Muscle of arm (tissue), 1 donor: ENCODE measurements at regions not wholly inside any gene's neighbourhood (a gene's known extent, or its start where the extent isn't known, plus 50 kb on each side); places are given as distances from the start of the nearest gene placed in this dataset.
A peak's percentile ranks its signal among the peaks of the same experiment; 100 is the strongest.
"Not testable (repeated sequence)": the region's sequence is repeated elsewhere in the genome, so short reads cannot be mapped to it uniquely, and the experiment has no call there.

Experiments used
- DNase-seq: peaks from one replicate; pipeline ENCODE4 v3.0.0-alpha.2; 2013

DNA sequence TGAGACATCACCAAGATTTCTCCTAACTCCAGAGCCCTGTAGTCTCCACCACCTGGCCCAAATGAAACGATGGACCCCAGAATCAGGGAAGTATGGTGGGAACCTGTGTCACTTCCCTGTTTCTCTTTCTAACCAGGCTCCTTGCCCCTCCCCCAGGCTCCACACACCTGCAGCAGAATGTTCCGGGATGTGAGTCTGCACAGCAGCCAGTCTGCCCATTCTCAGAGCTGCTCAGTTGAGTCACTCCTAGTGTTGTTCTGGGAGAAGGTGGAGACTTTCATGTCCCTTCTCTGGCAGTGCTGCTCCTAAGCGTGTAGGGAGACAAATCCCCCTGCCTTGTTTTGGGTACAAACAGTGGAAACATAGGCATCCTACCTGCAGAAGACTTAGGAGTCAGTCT lies 76.0 kb upstream of the XPA start:
- no peak for DNase-seq

DNA sequence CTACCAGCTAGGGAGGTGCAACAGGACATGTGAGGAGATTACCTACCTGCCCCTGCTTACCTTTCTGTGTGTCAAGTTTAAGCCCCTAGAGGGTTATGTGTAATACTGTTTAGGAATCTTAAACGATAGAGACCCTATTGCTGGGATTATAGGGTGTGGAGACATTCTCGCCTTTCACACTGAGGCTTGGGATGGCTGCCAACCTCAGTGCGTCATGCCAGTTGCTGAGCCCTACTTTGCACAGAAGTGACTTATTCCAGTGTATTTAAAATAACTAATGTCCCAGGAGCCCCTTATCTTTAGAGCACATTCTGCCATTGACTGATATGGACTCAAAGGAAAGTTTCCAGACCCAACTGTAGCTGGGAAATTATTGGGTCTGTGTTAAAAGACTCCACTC lies 76.6 kb upstream of the XPA start:
- no peak for DNase-seq

DNA sequence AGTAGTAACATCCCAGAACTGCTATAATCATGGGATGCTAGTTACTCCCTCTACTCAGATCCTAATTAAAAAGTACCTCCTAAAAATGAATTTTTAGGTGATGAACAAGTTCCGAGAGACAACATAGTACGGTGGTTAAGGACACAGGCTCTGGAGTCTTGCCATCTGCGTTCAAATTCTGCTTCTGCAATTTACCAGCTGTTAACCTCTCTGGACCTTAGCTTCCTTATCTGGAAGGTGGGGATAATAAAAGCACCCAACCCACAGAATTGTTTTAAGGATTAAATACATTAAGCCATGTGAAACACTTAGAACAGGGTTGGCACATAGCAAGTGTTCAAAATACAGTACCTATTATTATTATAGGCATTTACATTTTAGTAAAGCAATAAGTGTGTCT lies 77.5 kb upstream of the XPA start:
- DNase-seq = no peak

DNA sequence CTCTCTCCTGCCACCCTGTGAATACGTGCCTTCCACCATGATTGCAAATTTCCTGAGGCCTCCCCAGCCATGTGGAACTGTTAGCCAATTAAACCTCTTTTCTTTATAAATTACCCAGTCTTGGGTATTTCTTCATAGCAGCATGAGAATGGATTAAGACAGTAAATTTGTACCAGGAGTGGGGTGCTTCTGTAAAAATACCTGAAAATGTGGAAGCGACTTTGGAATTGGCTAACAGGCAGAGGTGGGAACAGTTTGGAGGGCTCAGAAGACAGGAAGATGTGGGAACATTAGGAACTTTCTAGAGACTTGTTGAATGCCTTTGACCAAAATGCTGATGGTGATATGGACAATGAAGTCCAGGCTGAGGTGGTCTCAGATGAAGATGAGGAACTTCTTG lies 74.3 kb upstream of the FOXE1 start:
- DNase-seq = not testable (repeated sequence)

DNA sequence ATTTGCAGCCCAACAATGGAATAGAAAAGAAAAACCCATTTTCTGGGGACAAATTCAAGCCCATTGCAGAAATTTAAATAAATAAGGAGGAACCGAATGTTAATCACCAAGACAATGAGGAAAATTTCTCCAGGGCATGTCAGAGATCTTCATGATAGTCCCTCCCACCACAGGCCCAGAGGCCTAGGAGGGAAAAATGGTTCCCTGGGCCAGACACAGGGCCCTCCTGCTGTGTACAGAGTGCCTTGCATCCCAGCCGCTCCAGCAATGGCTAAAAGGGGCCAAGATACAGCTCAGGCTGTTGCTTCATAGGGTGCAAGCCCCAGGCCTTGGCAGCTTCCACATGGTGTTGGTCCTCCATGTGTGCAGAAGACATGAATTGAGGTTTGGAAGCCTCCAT lies 73.4 kb upstream of the FOXE1 start:
- DNase-seq = no peak

DNA sequence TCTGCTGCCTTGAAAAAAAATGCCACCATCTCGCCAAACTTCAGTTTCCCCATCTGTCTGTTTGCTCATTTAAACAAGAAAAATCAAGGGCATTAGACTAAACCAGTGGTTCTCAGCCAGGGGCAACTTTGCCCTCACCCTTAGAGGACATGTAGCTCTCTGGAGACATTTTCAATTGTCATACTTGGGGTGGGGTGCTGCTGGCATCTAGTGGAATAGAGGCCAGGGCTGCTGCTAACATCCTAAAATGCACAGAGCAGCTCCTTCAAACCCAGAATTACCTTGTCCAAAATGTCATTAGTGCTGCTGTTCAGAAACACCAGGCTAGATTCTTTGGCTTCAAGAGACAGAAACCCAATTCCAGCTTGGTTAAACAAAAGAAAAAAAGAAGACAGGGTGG lies 71.1 kb upstream of the FOXE1 start:
- no peak for DNase-seq

DNA sequence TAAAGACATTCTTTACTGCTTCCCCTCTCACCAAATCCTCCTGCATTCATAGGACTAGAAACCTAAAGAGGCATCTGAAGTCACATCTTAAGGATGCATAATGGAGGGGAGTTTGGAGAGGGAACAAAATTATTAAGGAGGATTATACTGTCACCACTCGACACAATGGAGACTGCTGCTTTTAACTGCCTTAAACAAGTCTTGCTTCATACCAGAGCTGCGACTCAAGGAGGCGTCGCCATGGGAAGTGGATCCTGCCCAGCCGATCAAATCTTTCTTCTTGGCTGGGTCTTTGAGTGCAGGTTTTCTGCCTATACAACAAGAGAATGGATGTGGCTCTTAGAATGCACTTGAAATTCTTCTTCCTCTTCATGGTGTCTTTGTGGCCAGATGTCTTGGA lies 66.7 kb upstream of the FOXE1 start:
- no peak for DNase-seq

DNA sequence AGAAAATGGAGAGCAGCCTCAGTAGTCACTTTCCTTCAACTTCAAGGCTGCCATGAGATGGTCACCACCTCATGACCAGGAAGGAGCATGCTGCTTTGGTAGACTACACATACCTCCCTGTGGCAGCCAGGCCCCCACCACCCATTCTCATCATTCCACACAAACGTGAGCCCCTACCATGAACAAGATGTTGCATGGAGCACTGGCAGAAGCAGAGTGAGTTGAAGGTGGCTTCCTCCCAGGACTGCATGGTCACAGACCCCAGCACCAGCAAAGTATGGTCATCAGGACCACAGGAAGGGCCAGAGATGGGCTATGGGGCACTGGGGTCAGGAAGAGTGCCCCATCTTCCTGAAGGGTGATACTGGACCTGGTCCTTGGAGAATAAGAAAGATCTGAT lies 65.5 kb upstream of the FOXE1 start:
- no peak for DNase-seq

DNA sequence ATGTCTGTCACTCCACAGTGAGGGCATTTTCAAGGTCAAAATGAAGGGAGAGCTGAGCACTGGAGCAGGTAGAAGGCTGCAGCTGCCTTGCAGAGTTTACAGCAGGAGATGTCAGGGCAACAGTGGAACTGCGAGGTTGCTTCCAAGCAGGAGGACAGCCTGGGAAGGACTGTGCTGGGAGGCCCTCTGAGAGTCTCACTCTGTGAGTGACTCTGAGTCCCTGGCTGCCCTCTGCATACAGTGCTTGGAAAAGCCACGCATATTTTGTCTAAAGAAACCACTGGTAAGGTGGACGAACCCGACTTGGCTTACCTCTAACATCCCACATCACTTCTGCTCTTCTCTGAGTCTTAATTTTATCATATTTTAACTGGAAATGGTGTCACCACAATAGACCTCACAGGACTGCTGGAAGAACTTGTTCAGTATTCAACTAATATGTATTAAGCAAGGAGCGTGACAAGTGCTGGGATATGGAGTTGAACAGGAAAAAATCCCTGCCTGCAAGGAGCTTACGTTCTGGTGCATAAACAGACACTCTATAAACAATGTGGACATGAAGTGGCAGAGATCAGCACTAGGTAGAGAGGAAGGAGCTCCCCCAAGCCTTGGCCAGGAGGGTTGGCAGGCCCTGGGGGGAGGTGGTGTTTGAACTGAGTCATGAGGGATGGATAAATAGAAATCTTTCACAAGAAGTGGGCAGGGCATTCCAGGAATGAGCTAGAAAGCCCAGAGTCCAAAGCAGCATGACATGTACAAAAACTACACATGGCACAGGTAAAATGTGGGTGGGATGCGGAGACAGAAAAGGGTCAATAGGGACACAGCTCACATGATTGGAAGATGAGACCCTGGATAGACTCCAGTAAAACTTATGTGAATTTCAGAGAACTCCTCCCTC lies 64.0 kb upstream of the FOXE1 start:
- no peak for DNase-seq

DNA sequence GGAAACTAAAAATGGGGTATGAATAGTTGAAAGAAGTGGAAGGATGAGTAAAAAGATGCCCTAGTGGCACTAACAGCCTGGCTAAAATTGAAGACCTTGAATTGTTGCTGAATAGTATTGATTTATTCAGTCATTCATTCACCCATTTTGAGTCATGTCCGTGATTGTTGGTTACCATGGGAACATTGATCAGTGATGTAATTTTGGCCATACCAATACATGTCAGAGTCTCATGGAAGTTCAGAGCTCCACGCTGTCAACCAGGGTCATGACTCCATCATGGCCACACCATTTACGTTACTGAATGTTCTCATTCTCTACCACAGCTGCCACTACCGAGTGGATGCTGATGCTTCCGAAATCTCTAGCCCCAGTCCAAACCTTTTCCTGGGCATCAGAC lies 62.5 kb upstream of the FOXE1 start:
- DNase-seq = no peak

DNA sequence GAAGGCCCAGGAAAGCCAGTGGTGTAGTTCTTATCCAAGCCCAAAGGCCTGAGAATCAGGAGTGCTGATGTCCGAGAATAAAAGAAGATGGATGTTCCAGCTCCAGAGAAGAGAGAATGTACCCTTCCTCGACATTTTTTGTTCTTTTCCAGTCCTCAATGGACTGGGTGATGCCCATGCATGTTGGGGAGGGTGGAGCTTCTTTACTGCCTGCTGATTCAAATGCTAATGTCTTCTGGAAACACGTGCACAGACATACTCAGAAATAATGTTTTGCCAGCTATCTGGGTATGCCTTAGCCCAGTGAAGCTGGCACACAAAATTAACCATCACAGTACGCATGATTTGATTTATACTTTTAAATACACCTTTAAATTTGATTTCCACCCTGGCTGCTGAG lies 61.5 kb upstream of the FOXE1 start:
- DNase-seq = no peak

DNA sequence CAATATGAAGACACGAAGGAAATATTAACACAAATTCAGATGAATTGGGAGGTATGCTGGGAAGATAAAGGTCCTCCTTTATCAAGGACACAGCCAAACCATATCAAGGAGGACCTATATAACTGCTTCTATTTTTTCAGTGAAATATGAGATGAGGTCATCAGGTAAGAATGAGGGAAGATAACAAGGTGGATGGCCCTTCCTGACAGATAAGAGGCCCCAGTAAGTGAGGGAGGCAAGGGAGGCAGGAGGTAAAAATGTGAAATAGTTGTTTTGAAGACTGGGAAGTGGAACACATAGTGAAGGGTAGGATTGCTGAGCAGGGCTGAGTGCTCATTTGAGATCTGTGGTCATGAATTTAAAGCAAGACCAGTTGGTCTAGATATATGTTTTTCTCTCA lies 60.0 kb upstream of the FOXE1 start:
- DNase-seq = no peak

DNA sequence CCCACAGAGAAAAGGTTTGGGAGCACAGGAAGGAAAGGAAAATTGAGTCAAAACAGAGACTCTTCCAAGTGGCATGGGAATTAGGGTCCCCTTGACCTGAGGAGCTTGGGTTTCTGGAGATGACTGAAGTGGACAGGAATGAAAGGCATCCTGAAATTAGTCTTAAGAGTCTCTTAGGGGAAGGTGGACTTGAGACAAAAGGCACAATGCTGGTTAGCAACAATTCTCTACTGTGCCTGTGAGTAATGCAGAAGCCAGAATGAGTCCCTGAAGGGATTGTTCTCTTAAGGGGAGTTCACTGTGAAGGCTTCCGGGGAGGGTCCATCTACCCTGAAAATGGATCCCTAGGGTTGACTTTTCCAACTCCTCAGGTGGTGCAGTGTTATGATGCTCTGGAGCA lies 58.4 kb upstream of the FOXE1 start:
- no peak for DNase-seq

DNA sequence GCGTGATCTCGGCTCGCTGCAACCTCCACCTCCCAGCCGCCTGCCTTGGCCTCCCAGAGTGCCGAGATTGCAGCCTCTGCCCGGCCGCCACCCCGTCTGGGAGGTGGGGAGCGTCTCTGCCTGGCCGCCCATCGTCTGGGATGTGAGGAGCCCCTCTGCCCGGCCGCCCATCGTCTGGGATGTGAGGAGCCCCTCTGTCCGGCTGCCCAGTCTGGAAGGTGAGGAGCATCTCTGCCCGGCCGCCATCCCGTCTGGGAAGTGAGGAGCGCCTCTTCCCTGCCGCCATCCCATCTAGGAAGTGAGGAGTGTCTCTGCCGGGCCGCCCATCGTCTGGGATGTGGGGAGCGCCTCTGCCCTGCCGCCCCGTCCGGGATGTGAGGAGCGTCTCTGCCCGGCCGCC lies 56.9 kb upstream of the FOXE1 start:
- not testable (repeated sequence) for DNase-seq

DNA sequence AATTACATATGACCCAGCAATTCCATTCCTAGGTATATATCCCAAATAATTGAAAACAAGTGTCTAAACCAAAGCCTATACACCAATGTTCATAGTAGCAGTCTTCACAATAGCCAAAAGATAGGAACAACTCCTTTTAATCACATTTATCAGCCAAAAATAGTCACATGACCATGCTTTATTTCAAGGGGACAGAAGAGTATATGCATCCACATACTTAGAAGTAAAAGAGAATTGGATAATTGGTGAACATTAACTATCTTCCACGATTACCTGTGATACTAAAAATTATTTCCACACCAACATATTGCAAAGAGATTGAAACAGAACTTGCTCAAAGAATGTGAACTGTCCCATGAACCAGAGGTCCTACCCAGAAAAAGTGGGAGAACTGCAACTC lies 51.8 kb upstream of the FOXE1 start:
- no peak for DNase-seq

DNA sequence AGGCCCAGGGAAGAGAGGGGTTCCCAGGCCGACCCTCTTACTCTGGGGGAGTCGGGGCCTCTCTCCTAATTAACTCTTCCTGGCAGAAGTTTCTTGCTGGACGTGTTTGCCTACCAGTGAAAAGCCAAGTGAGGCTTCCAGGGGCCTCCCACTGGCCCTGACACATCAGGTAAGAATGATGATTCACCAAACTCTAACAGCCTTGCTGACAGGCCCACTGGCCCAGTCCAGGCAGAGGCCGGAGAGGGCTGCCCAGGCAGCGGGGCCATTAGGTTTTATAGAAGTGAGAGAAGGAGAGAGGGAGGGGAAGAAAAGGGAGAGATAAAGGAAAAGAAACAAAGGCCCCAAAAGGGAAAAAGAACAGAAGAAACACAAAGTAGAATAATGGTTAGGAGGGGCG lies 50.8 kb upstream of the FOXE1 start:
- DNase-seq = no peak

DNA sequence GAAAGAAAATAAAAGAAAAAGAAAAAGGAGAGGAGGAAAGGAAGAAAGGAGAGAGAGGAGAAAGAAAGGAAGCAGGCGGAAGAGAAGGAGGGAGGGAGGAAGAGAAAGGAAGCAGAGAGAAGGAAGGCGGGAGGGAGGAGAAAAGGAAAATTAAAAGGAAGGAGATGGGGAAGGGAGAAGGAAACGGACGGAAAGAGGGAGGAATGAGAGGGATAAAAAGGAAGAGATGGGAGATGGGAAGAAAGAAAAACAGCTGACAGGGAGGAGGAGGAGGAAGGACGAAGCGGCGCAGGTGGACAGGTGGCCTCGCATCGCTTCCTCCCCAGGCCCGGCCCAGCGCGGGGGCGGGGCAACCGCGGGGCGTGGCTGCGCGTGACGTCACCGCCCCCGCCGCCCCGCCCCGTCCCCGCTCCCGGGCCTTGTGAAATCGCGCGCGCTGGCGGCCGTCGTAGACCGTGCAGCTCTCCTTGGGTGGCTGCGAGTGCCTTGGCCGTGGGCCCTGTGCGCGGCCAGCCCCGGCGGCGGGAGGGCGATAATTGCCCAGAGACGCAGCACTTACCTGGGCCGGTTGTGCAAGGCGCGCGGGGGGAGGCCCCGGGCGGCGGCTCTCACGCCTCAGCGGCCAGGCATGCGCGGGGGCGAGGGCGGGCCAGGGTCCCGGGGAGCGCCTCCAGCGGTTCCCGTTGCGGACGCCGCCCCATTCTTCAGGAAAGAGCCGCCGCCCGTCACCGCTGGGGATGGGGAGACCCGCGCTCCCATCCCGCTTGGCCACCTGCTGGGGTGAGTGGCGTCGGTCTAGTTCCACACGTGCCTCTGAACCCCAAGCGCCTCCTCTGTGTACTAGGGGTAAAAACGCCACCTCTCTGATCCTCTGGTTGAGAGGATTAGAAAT lies 49.6 kb upstream of the FOXE1 start:
- DNase-seq = peak; percentile 25
